ENCODE measurements at regions not wholly inside any gene's neighbourhood (a gene's known extent, or its start where the extent isn't known, plus 50 kb on each side); places are given as distances from the start of the nearest gene placed in this dataset.

- no peaks in the 10 kb centered on the region for H3K36me3 ChIP-seq (ENCODE audit: control insufficient read depth, insufficient read depth, low read length)
- no peaks in the 10 kb centered on the region for H3K27me3 ChIP-seq (replicated peaks; ENCODE audit: control insufficient read depth, insufficient read depth, low read length)
- no peak for DNase-seq (ENCODE audit: extremely low read depth, insufficient read length)
- no peak for TF ChIP-seq CTCF (IDR thresholded peaks at IDR 0.05; ENCODE audit: insufficient read depth, low read length, poor library complexity, severe bottlenecking)
- no peak overlapping the region for H3K4me3 ChIP-seq (replicated peaks; ENCODE audit: low read depth, low read length)
Observed at GRCh38 chr12:18849761-18850160, 111.8 kb downstream of the CAPZA3 start.

GRCh38 chr12:18850752-18851151, 112.8 kb downstream of the CAPZA3 start:
- Histone ChIP-seq H3K4me3 (replicated peaks; ENCODE audit: low read depth, low read length) (no peak overlapping the region), H3K27me3 (replicated peaks; ENCODE audit: control insufficient read depth, insufficient read depth, low read length) (no peaks in the 10 kb centered on the region), H3K36me3 (ENCODE audit: control insufficient read depth, insufficient read depth, low read length) (no peaks in the 10 kb centered on the region)
- TF ChIP-seq CTCF (IDR thresholded peaks at IDR 0.05; ENCODE audit: insufficient read depth, low read length, poor library complexity, severe bottlenecking) = no peak
- no peak for DNase-seq (ENCODE audit: extremely low read depth, insufficient read length)

- H3K27me3 ChIP-seq (replicated peaks; ENCODE audit: control insufficient read depth, insufficient read depth, low read length) = no peaks in the 10 kb centered on the region
- no peak for TF ChIP-seq CTCF (IDR thresholded peaks at IDR 0.05; ENCODE audit: insufficient read depth, low read length, poor library complexity, severe bottlenecking)
- H3K36me3 ChIP-seq (ENCODE audit: control insufficient read depth, insufficient read depth, low read length) = no peaks in the 10 kb centered on the region
- no peak overlapping the region for H3K4me3 ChIP-seq (replicated peaks; ENCODE audit: low read depth, low read length)
- DNase-seq (ENCODE audit: extremely low read depth, insufficient read length) = no peak
Observed at GRCh38 chr12:18851271-18851670, 113.4 kb downstream of the CAPZA3 start.

GRCh38 chr12:18853570-18854366, 115.8 kb downstream of the CAPZA3 start:
- H3K4me3 ChIP-seq (replicated peaks; ENCODE audit: low read depth, low read length) = no peak overlapping the region
- H3K36me3 ChIP-seq (ENCODE audit: control insufficient read depth, insufficient read depth, low read length) = no peaks in the 10 kb centered on the region
- DNase-seq (ENCODE audit: extremely low read depth, insufficient read length) = no peak
- no peaks in the 10 kb centered on the region for H3K27me3 ChIP-seq (replicated peaks; ENCODE audit: control insufficient read depth, insufficient read depth, low read length)
- no peak for TF ChIP-seq CTCF (IDR thresholded peaks at IDR 0.05; ENCODE audit: insufficient read depth, low read length, poor library complexity, severe bottlenecking)

GRCh38 chr12:18857656-18858055, 119.7 kb downstream of the CAPZA3 start:
- Histone ChIP-seq H3K4me3 (replicated peaks; ENCODE audit: low read depth, low read length) (no peak overlapping the region), H3K27me3 (replicated peaks; ENCODE audit: control insufficient read depth, insufficient read depth, low read length) (no peaks in the 10 kb centered on the region), H3K36me3 (ENCODE audit: control insufficient read depth, insufficient read depth, low read length) (no peaks in the 10 kb centered on the region)
- no peak for DNase-seq (ENCODE audit: extremely low read depth, insufficient read length)
- TF ChIP-seq CTCF (IDR thresholded peaks at IDR 0.05; ENCODE audit: insufficient read depth, low read length, poor library complexity, severe bottlenecking) = no peak
